GM18502 (cell line): ENCODE measurements at regions not wholly inside any gene's neighbourhood (a gene's known extent, or its start where the extent isn't known, plus 50 kb on each side); places are given as distances from the start of the nearest gene placed in this dataset.
"Not testable (repeated sequence)": the region's sequence is repeated elsewhere in the genome, so short reads cannot be mapped to it uniquely, and the experiment has no call there.

Source experiments
- ATAC-seq: cut with Tn5 transposase; IDR thresholded peaks from one replicate; pipeline ENCODE4 v1.9.1; 2021; ENCODE audit warnings: mild to moderate bottlenecking; ENCODE audit not compliant: unreplicated experiment, poor library complexity

- ATAC-seq = peak; percentile 99
These were observed 325.0 kb upstream of the CFAP20DC start for GRCh38 chr3:59374818-59375211.

- ATAC-seq = peak; percentile 33
These were observed 324.4 kb upstream of the CFAP20DC start for GRCh38 chr3:59374091-59374817.

GRCh38 chr3:59372346-59372745 lies 322.5 kb upstream of the CFAP20DC start:
- no peak for ATAC-seq

GRCh38 chr3:59368900-59369675 lies 319.3 kb upstream of the CFAP20DC start:
- ATAC-seq = no peak

GRCh38 chr3:59367150-59367549 lies 317.3 kb upstream of the CFAP20DC start:
- ATAC-seq = no peak

GRCh38 chr3:59366218-59366617 lies 316.4 kb upstream of the CFAP20DC start:
- no peak for ATAC-seq

GRCh38 chr3:59364496-59364895 lies 314.7 kb upstream of the CFAP20DC start:
- ATAC-seq = no peak

- not testable (repeated sequence) for ATAC-seq
These were observed 310.5 kb upstream of the CFAP20DC start for GRCh38 chr3:59360312-59360711.

GRCh38 chr3:59341459-59341858 lies 291.6 kb upstream of the CFAP20DC start:
- ATAC-seq = no peak

- ATAC-seq = peak; percentile 46
These were observed 290.0 kb upstream of the CFAP20DC start for GRCh38 chr3:59339818-59340217.

GRCh38 chr3:59338934-59339333 lies 289.1 kb upstream of the CFAP20DC start:
- ATAC-seq = no peak

GRCh38 chr3:59335338-59335737 lies 285.5 kb upstream of the CFAP20DC start:
- ATAC-seq = no peak

- ATAC-seq = no peak
These were observed 284.8 kb upstream of the CFAP20DC start for GRCh38 chr3:59334585-59334984.

GRCh38 chr3:59327376-59327808 lies 277.6 kb upstream of the CFAP20DC start:
- ATAC-seq = no peak

GRCh38 chr3:59326246-59327024 lies 276.6 kb upstream of the CFAP20DC start:
- ATAC-seq = no peak

GRCh38 chr3:59321881-59322540 lies 272.2 kb upstream of the CFAP20DC start:
- ATAC-seq = no peak

GRCh38 chr3:59320080-59320479 lies 270.3 kb upstream of the CFAP20DC start:
- ATAC-seq = no peak

- ATAC-seq = no peak
These were observed 269.6 kb upstream of the CFAP20DC start for GRCh38 chr3:59319442-59319841.

- ATAC-seq = no peak
These were observed 269.1 kb upstream of the CFAP20DC start for GRCh38 chr3:59318881-59319280.

- no peak for ATAC-seq
These were observed 267.6 kb upstream of the CFAP20DC start for GRCh38 chr3:59317386-59317785.
